ENCODE measurements at regions not wholly inside any gene's neighbourhood (a gene's known extent, or its start where the extent isn't known, plus 50 kb on each side); places are given as distances from the start of the nearest gene placed in this dataset.

GRCh38 chr20:17849138-17849900, 119.3 kb downstream of the SNX5 start:
- no peaks in the 10 kb centered on the region for H3K79me1 ChIP-seq (ENCODE audit: low read depth, low read length)
- DNase-seq (ENCODE audit: low read depth in 1 of 2, low spot score in 2 of 2), result no peak
- ChIA-PET POLR2A (ENCODE audit: partially characterized antibody) (interaction anchor here (0.6 to 1.5 kb wide), 2 partner anchors 13 to 64 kb away, joined by 4 to 7 read pairs; no protein-coding TSS in a partner anchor), CTCF (ENCODE audit: partially characterized antibody) (interaction anchor here (0.8 to 1.6 kb wide), 5 partner anchors 11 to 133 kb away, joined by 3 to 8 read pairs (median 4); no protein-coding TSS in a partner anchor)
- no peaks in the 10 kb centered on the region for H3K9me3 ChIP-seq (ENCODE audit: insufficient read depth in 2 of 2, low read depth in 1 of 2, low read length in 1 of 2)
- H2AFZ ChIP-seq (ENCODE audit: low read length), result no peak overlapping the region
- WGBS, 2 experiments (ENCODE audit: extremely low coverage in 1 of 2, insufficient coverage in 1 of 2, insufficient read length in 1 of 2, insufficient replicate concordance in 2 of 2, low coverage in 1 of 2, low lambda C conversion rate in 2 of 2, missing lambda C conversion rate in 1 of 2), result 86% methylated on average over 6 of the region's 6 CpGs; no CpG with 5 or more reads in 1 of the 2 experiments
- peak overlapping the region; percentile 39; the same call in 1 of the 2 replicates for H2BK12ac ChIP-seq (ENCODE audit: low read depth, low read length)
- no peaks in the 10 kb centered on the region for H3K79me2 ChIP-seq (ENCODE audit: control insufficient read depth in 1 of 2, insufficient read depth in 2 of 2, low read length in 2 of 2)
- no peak overlapping the region for H3K14ac ChIP-seq (ENCODE audit: insufficient read length)
- no peaks in the 10 kb centered on the region for H3K27me3 ChIP-seq (replicated peaks in 1 of 4; ENCODE audit: control insufficient read depth in 3 of 4, extremely low read depth in 1 of 4, insufficient read depth in 3 of 4, low read length in 3 of 4)
- H3K4ac ChIP-seq (replicated peaks; ENCODE audit: insufficient read length, low read depth, low read length), result no peak overlapping the region
- H2BK15ac ChIP-seq (ENCODE audit: low read length), result no peak overlapping the region
- H4K20me1 ChIP-seq (replicated peaks in 1 of 2; ENCODE audit: control insufficient read depth in 1 of 2, insufficient read depth in 2 of 2, low read length in 2 of 2), result no peaks in the 10 kb centered on the region
- H3K9ac ChIP-seq (replicated peaks in 1 of 4; ENCODE audit: extremely low read depth in 1 of 4, low read depth in 3 of 4, low read length in 3 of 4), result no peak overlapping the region
- H4K91ac ChIP-seq (replicated peaks; ENCODE audit: insufficient read length, low read length), result no peak overlapping the region
- no peak for TF ChIP-seq ZNF274 (IDR thresholded peaks at IDR 0.05; ENCODE audit: borderline replicate concordance, extremely low read depth, low read length)
- no peak for TF ChIP-seq RBBP5 (IDR thresholded peaks at IDR 0.05; ENCODE audit: borderline replicate concordance, low read depth, low read length)
- TF ChIP-seq, protein P1, sequence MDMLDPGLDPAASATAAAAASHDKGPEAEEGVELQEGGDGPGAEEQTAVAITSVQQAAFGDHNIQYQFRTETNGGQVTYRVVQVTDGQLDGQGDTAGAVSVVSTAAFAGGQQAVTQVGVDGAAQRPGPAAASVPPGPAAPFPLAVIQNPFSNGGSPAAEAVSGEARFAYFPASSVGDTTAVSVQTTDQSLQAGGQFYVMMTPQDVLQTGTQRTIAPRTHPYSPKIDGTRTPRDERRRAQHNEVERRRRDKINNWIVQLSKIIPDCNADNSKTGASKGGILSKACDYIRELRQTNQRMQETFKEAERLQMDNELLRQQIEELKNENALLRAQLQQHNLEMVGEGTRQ (IDR thresholded peaks at IDR 0.05; ENCODE audit: low read length), result no peak
- TF ChIP-seq SIRT6 (IDR thresholded peaks at IDR 0.05; ENCODE audit: low read length), result no peak
- no peak for TF ChIP-seq POLR2AphosphoS5 (IDR thresholded peaks at IDR 0.05; ENCODE audit: low read depth, low read length)
- no peak for TF ChIP-seq KDM1A (IDR thresholded peaks at IDR 0.05; ENCODE audit: borderline replicate concordance, low read length)
- H3K23ac ChIP-seq (ENCODE audit: insufficient read length), result no peak overlapping the region
- H3K4me3 ChIP-seq (ENCODE audit: extremely low read depth in 1 of 4, insufficient read depth in 2 of 4, low read depth in 3 of 4, low read length in 4 of 4), result no peak overlapping the region
- H2BK5ac ChIP-seq (ENCODE audit: low read depth, low read length), result peak overlapping the region; percentile 87; the same call in 1 of the 2 replicates
- no peaks in the 10 kb centered on the region for H3K36me3 ChIP-seq (ENCODE audit: control insufficient read depth in 2 of 4, insufficient read depth in 4 of 4, low read length in 3 of 4)
- H3K4me2 ChIP-seq (ENCODE audit: insufficient read depth in 1 of 2, low read depth in 2 of 2, low read length in 2 of 2), result no peak overlapping the region
- no peak overlapping the region for H3K18ac ChIP-seq (ENCODE audit: extremely low read depth, low read length)
- FAIRE-seq, result no peak
- no peak overlapping the region for H2BK120ac ChIP-seq (replicated peaks; ENCODE audit: low read depth, low read length)
- H2BK20ac ChIP-seq (ENCODE audit: low read length), result peak overlapping the region; percentile 67; the same call in 1 of the 2 replicates
- no peak overlapping the region for H4K5ac ChIP-seq (ENCODE audit: insufficient read length, low read depth, low read length)
- H2AK5ac ChIP-seq (ENCODE audit: low read depth, low read length), result no peak overlapping the region
- H3K27ac ChIP-seq (ENCODE audit: low read depth, low read length), result no peak overlapping the region
- no peak overlapping the region for H4K8ac ChIP-seq (ENCODE audit: extremely low read depth, insufficient read depth, low read length)
- H3K4me1 ChIP-seq (replicated peaks in 1 of 4; ENCODE audit: control insufficient read depth in 3 of 4, insufficient read depth in 4 of 4, low read length in 3 of 4), result peaks cover 0 to 9% (median 2%) of the 10 kb centered on the region in 4 experiments; a peak in 3 of 7 replicates
- no peak overlapping the region for H3K56ac ChIP-seq (replicated peaks; ENCODE audit: insufficient read length, low read depth, low read length)
- peaks cover 1% of the 10 kb centered on the region; the same call in 1 of the 2 replicates for H3K23me2 ChIP-seq (ENCODE audit: low read depth, low read length)

All from H1 (cell line).